GOT3 (cell line): ENCODE measurements at regions not wholly inside any gene's neighbourhood (a gene's known extent, or its start where the extent isn't known, plus 50 kb on each side); places are given as distances from the start of the nearest gene placed in this dataset.

Experiments used
- DNase-seq: peaks from one replicate; lab custom pipeline; 2025; ENCODE audit warnings: mixed read lengths; lab: John Stamatoyannopoulos, UW

- DNase-seq, result no peak
These were observed 266.5 kb upstream of the PSMD7 start for GRCh38 chr16:74030000-74030706.

- no peak for DNase-seq
These were observed 267.4 kb upstream of the PSMD7 start for GRCh38 chr16:74029115-74029792.

- no peak for DNase-seq
These were observed 270.0 kb upstream of the PSMD7 start for GRCh38 chr16:74026373-74027281.

GRCh38 chr16:74024953-74025352, 271.7 kb upstream of the PSMD7 start:
- DNase-seq, result no peak

- DNase-seq, result no peak
These were observed 276.4 kb upstream of the PSMD7 start for GRCh38 chr16:74020095-74020670.

GRCh38 chr16:74019612-74020011, 277.0 kb upstream of the PSMD7 start:
- DNase-seq, result no peak

- DNase-seq, result no peak
These were observed 280.7 kb upstream of the PSMD7 start for GRCh38 chr16:74015953-74016352.

- DNase-seq, result no peak
These were observed 297.9 kb upstream of the PSMD7 start for GRCh38 chr16:73998707-73999106.

GRCh38 chr16:73997971-73998370, 298.6 kb upstream of the PSMD7 start:
- no peak for DNase-seq

GRCh38 chr16:73997340-73997711, 299.3 kb upstream of the PSMD7 start:
- no peak for DNase-seq

- no peak for DNase-seq
These were observed 299.8 kb upstream of the PSMD7 start for GRCh38 chr16:73996624-73997339.

GRCh38 chr16:73993878-73994277, 302.7 kb upstream of the PSMD7 start:
- no peak for DNase-seq

GRCh38 chr16:73978407-73978784, 318.2 kb upstream of the PSMD7 start:
- DNase-seq, result no peak

GRCh38 chr16:73976644-73977043, 320.0 kb upstream of the PSMD7 start:
- no peak for DNase-seq

GRCh38 chr16:73973174-73973573, 323.4 kb upstream of the PSMD7 start:
- DNase-seq, result no peak

- no peak for DNase-seq
These were observed 329.8 kb upstream of the PSMD7 start for GRCh38 chr16:73966851-73967250.

- DNase-seq, result no peak
These were observed 331.0 kb upstream of the PSMD7 start for GRCh38 chr16:73965591-73965990.

- DNase-seq, result no peak
These were observed 339.8 kb upstream of the PSMD7 start for GRCh38 chr16:73956587-73957494.

GRCh38 chr16:73955702-73956101, 340.9 kb upstream of the PSMD7 start:
- no peak for DNase-seq

- DNase-seq, result no peak
These were observed 341.4 kb upstream of the PSMD7 start for GRCh38 chr16:73955255-73955654.

GRCh38 chr16:73951481-73951880, 345.1 kb upstream of the PSMD7 start:
- DNase-seq, result no peak
